ENCODE measurements at regions not wholly inside any gene's neighbourhood (a gene's known extent, or its start where the extent isn't known, plus 50 kb on each side); places are given as distances from the start of the nearest gene placed in this dataset.
"Not testable (repeated sequence)": the region's sequence is repeated elsewhere in the genome, so short reads cannot be mapped to it uniquely, and the experiment has no call there.

DNA sequence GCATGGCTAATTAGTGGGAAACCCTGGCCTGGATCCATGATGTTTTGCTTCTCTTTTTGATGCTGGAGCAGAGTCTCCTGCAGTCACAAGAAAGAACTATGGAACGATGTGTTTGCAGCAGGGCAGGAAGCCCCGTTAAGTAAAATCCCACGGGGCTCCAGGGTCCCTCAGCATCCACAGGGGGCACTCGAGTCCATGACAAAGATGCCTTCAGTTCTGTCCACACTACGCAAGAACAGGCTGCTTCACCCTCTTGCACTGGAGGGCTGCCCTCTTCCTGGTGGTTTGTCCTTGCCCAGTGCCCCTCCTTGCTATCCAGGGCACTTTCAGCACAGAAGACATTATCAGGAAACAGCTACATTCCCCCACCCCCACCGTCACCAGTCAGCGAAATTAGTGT, 196.9 kb downstream of the POTED start:
- DNase-seq, result not testable (repeated sequence)

DNA sequence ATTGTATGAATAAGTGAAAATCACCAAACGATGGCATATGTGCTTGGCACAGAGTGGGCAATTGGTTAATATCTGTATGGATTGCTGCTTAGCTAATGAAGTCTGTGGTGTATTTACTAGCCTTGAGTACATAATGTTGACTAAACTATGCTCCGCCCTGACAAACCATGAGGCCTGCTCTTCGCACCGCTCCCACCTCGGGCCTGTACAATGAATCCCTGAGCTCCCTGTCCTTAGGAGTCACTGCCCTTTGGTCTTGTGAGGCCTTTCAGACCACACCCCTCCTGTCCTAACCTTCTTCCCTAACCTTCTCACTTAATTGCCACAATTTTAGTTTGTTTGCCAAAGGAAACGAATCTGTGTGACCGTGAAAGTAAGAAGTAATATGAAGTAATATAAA, 193.2 kb downstream of the POTED start:
- DNase-seq, result not testable (repeated sequence)
